GM19328 (cell line): ENCODE measurements at regions not wholly inside any gene's neighbourhood (a gene's known extent, or its start where the extent isn't known, plus 50 kb on each side); places are given as distances from the start of the nearest gene placed in this dataset.

Source experiments
- ATAC-seq: cut with Tn5 transposase; IDR thresholded peaks from one replicate; pipeline ENCODE4 v1.9.1; 2021; ENCODE audit warnings: mild to moderate bottlenecking, moderate library complexity; ENCODE audit not compliant: unreplicated experiment

GRCh38 chr15:47273864-47274263, 443.4 kb upstream of the SEMA6D start:
- ATAC-seq, result no peak

GRCh38 chr15:47283246-47283645, 434.1 kb upstream of the SEMA6D start:
- ATAC-seq, result no peak

GRCh38 chr15:47288794-47289193, 428.5 kb upstream of the SEMA6D start:
- ATAC-seq, result no peak

- ATAC-seq, result no peak
These were observed 427.6 kb upstream of the SEMA6D start for GRCh38 chr15:47289656-47290055.

GRCh38 chr15:47291767-47292166, 425.5 kb upstream of the SEMA6D start:
- ATAC-seq, result no peak

- ATAC-seq, result no peak
These were observed 424.6 kb upstream of the SEMA6D start for GRCh38 chr15:47292638-47293190.

GRCh38 chr15:47293466-47294162, 423.7 kb upstream of the SEMA6D start:
- no peak for ATAC-seq

- no peak for ATAC-seq
These were observed 422.5 kb upstream of the SEMA6D start for GRCh38 chr15:47294765-47295259.

GRCh38 chr15:47296881-47297280, 420.4 kb upstream of the SEMA6D start:
- ATAC-seq, result no peak

- ATAC-seq, result no peak
These were observed 417.4 kb upstream of the SEMA6D start for GRCh38 chr15:47299846-47300434.

- ATAC-seq, result no peak
These were observed 416.7 kb upstream of the SEMA6D start for GRCh38 chr15:47300596-47300995.

GRCh38 chr15:47301481-47301880, 415.8 kb upstream of the SEMA6D start:
- no peak for ATAC-seq

- no peak for ATAC-seq
These were observed 412.6 kb upstream of the SEMA6D start for GRCh38 chr15:47304656-47305055.

GRCh38 chr15:47312161-47312560, 405.1 kb upstream of the SEMA6D start:
- no peak for ATAC-seq

GRCh38 chr15:47326410-47327333, 390.6 kb upstream of the SEMA6D start:
- ATAC-seq, result no peak

GRCh38 chr15:47331829-47332393, 385.4 kb upstream of the SEMA6D start:
- no peak for ATAC-seq

- ATAC-seq, result no peak
These were observed 384.8 kb upstream of the SEMA6D start for GRCh38 chr15:47332481-47332880.

- ATAC-seq, result no peak
These were observed 383.6 kb upstream of the SEMA6D start for GRCh38 chr15:47333734-47334133.

- no peak for ATAC-seq
These were observed 382.3 kb upstream of the SEMA6D start for GRCh38 chr15:47334805-47335535.

- ATAC-seq, result no peak
These were observed 380.2 kb upstream of the SEMA6D start for GRCh38 chr15:47337106-47337505.
